ENCODE measurements at regions not wholly inside any gene's neighbourhood (a gene's known extent, or its start where the extent isn't known, plus 50 kb on each side); places are given as distances from the start of the nearest gene placed in this dataset.

GRCh38 chrX:3232262-3232923, 114.1 kb downstream of the MXRA5 start:
- TF ChIP-seq CTCF (IDR thresholded peaks at IDR 0.05) (no peak), POLR2A (IDR thresholded peaks at IDR 0.05) (no peak), POLR2AphosphoS5 (IDR thresholded peaks at IDR 0.05) (no peak), EP300 (IDR thresholded peaks at IDR 0.05) (no peak)

Data from suprapubic skin (tissue), 4 donors.